Kidney (tissue), 13 donors: ENCODE measurements at regions not wholly inside any gene's neighbourhood (a gene's known extent, or its start where the extent isn't known, plus 50 kb on each side); places are given as distances from the start of the nearest gene placed in this dataset.

Experiments
- DNase-seq, 5 donors: peaks; one replicate each; pipeline ENCODE4 v3.0.0-alpha.2; 2013 to 2020
- FAIRE-seq: peaks from 2 replicates; lab custom pipeline; 2012; peaks lifted over from hg19 to GRCh38; lab: Jason Lieb, UNC
- H3K27ac ChIP-seq, 2 donors: one replicate each; pipeline ENCODE4 v1.7.0; 2013; ENCODE audit warnings: low read depth in 2 of 2, low read length in 2 of 2, inconsistent platforms in 1 of 2
- H3K27me3 ChIP-seq: one replicate; pipeline ENCODE4 v1.7.1; 2013; ENCODE audit warnings: low read length, inconsistent platforms; ENCODE audit not compliant: control insufficient read depth, insufficient read depth
- H3K36me3 ChIP-seq, 3 donors: one replicate each; pipeline versions ENCODE4 v1.7.0 to v1.7.1; 2013; ENCODE audit warnings: low read length in 3 of 3, control low read depth in 1 of 3, inconsistent platforms in 1 of 3; ENCODE audit not compliant: insufficient read depth in 3 of 3, control insufficient read depth in 2 of 3
- H3K4me1 ChIP-seq, 3 donors: one replicate each; pipeline versions ENCODE4 v1.7.0 to v1.7.1; 2013; ENCODE audit warnings: low read length in 3 of 3, inconsistent platforms in 1 of 3, low read depth in 1 of 3; ENCODE audit not compliant: control insufficient read depth in 2 of 3, insufficient read depth in 2 of 3
- H3K4me3 ChIP-seq, 3 donors: one replicate each; pipeline versions ENCODE4 v1.7.0 to v1.8.1; 2013; ENCODE audit warnings: low read length in 3 of 3, control low read depth in 1 of 3, inconsistent platforms in 1 of 3
- H3K9ac ChIP-seq, 3 donors: one replicate each; pipeline versions ENCODE4 v1.7.0 to v1.7.1; 2013; ENCODE audit warnings: low read length in 3 of 3, control low read depth in 1 of 3, inconsistent platforms in 1 of 3
- H3K9me3 ChIP-seq, 3 donors: one replicate each; pipeline versions ENCODE4 v1.7.0 to v1.7.1; 2013; ENCODE audit warnings: low read length in 3 of 3, control low read depth in 1 of 3, inconsistent platforms in 1 of 3; ENCODE audit not compliant: control insufficient read depth in 2 of 3, insufficient read depth in 1 of 3
- intact Hi-C: fragments of 100-400 bp; cut with DNase I; formaldehyde crosslinking; loops from one replicate; pipeline ENCODE4 v1.11.1; 2022
- TF ChIP-seq, protein P1 (sequence below): IDR thresholded peaks from 3 replicates; pipeline ENCODE4 v1.5.1; 2012; ENCODE audit warnings: mild to moderate bottlenecking, moderate library complexity, borderline replicate concordance; ENCODE audit not compliant: insufficient read depth; ENCODE audit errors: extremely low read depth
- donor health status: control.
- donor health status: control.
- donor health status: control.
- donor health status: control.
- donor health status: control.
- donor health status: DM: yes; HTN: yes; CAD: no.
- donor health status: Normal renal cell carcinoma (clear cell type).

DNA sequence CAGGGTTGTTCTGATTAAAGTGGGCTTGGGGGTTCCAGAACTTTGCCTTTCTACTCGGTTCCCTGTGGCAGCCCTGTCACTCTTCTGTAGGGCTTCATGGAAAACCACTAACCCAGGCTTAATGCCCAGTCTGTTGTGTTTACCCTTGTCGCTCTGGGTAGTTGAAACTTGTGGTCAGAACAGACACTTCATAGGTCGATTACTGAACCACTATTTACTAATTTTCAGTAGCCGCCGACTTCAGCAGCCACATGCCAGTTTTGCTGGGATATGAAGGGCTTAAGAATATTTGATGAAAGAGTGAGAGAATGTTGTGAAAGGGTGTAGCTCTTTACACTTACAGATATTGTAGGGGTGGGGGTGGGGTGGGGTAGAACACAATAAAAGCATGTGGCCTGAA lies 362.3 kb downstream of the RND3 start:
- Histone ChIP-seq H3K4me3 (no peak overlapping the region), H3K27me3 (no peaks in the 10 kb centered on the region), H3K36me3 (no peaks in the 10 kb centered on the region), H3K4me1 (peaks cover 0 to 3% (median 2%) of the 10 kb centered on the region in 3 donors), H3K9me3 (no peaks in the 10 kb centered on the region), H3K9ac (no peak overlapping the region), H3K27ac (no peak overlapping the region)
- intact Hi-C loops: no loop called here
- DNase-seq (no peak), FAIRE-seq (no peak)
- TF ChIP-seq, protein P1, sequence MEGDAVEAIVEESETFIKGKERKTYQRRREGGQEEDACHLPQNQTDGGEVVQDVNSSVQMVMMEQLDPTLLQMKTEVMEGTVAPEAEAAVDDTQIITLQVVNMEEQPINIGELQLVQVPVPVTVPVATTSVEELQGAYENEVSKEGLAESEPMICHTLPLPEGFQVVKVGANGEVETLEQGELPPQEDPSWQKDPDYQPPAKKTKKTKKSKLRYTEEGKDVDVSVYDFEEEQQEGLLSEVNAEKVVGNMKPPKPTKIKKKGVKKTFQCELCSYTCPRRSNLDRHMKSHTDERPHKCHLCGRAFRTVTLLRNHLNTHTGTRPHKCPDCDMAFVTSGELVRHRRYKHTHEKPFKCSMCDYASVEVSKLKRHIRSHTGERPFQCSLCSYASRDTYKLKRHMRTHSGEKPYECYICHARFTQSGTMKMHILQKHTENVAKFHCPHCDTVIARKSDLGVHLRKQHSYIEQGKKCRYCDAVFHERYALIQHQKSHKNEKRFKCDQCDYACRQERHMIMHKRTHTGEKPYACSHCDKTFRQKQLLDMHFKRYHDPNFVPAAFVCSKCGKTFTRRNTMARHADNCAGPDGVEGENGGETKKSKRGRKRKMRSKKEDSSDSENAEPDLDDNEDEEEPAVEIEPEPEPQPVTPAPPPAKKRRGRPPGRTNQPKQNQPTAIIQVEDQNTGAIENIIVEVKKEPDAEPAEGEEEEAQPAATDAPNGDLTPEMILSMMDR: no peak

DNA sequence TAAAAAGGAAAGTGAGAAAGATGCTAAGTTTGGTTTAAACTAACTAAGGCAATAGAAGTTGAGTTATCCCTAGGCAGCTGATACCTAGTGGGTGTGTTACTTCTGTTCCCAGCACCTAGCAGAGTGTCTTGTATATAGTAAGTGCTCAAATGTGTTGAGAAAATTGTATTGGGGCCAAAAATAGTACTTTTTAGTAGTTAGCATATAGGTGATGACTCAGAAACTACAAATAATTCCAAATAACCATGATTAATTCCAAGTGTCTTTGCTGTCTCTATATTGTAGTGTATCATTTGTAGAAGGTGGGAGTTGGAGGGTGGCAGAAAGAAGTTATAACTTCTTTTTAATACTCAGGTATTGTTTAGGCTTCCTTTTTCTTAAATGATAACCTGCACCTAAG lies 362.7 kb downstream of the RND3 start:
- DNase-seq (no peak), FAIRE-seq (no peak)
- no peaks in the 10 kb centered on the region for H3K9me3 ChIP-seq
- intact Hi-C loops: no loop called here
- no peak overlapping the region for H3K9ac ChIP-seq
- no peak overlapping the region for H3K27ac ChIP-seq
- no peak overlapping the region for H3K4me3 ChIP-seq
- TF ChIP-seq, protein P1: no peak
- no peaks in the 10 kb centered on the region for H3K36me3 ChIP-seq
- peaks cover 0 to 3% (median 2%) of the 10 kb centered on the region in 3 donors for H3K4me1 ChIP-seq
- no peaks in the 10 kb centered on the region for H3K27me3 ChIP-seq

DNA sequence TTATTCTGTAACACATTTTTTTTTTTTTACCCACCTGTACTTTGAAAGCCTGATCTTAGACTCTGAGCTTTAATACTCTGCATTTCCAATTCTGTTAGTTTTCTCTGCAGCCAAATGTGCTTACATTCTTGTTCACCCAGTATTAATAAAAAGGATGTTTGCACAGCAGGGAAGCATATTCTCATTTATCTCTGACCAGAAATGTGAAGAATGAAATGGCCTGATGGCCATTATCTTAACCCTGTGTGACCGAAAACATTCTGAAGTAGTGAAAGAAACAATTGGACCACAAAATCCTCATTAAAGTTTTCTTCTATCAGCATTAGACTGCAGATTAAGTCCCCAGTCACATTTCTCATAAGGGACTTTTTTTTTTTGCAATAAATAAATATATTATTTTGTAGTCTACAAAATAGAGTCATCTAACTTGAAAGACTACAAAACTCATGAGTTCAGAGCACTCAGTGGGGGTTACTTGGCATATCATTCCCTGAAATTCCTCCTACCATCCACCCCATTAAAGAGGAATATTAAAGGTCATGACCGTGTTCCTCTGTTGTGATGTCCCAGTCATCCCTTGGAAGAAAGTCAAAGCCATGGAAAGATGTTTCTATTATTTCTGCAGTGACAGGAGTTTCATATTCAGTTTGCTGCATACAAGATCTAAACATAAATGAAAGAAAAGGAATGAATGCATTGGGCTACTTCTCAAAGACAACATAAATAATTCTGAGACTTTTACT lies 364.4 kb downstream of the RND3 start:
- FAIRE-seq: no peak
- Histone ChIP-seq H3K36me3 (no peaks in the 10 kb centered on the region), H3K4me3 (no peak overlapping the region), H3K4me1 (peaks cover 0 to 3% (median 2%) of the 10 kb centered on the region in 3 donors), H3K27me3 (no peaks in the 10 kb centered on the region), H3K9ac (no peak overlapping the region), H3K27ac (no peak overlapping the region), H3K9me3 (no peaks in the 10 kb centered on the region)
- TF ChIP-seq, protein P1: no peak
- intact Hi-C loops: no loop called here
- peak in 2 of 5 donors; percentile 21 to 45 for DNase-seq

DNA sequence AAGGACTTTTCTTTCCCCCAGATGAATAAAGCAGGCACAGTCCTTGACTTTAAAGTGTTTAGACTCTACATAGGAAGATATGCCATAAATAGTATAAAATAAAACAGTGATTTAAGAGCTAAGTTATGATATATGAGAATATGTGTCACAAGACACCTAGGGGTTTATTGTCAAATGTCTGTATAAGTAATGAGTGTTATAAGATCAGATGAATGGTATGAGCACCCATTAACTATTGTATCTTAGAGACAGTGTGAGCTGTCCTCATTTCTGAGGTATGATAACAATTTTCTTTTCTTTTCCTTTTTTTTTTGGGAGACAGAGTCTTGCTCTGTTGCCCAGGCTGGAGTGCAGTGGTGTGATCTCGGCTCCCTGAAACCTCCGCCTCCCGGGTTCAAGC lies 365.3 kb downstream of the RND3 start:
- no peak for FAIRE-seq
- Histone ChIP-seq H3K9me3 (no peaks in the 10 kb centered on the region), H3K36me3 (no peaks in the 10 kb centered on the region), H3K27me3 (no peaks in the 10 kb centered on the region), H3K9ac (no peak overlapping the region), H3K4me1 (peaks cover 0 to 3% (median 2%) of the 10 kb centered on the region in 3 donors), H3K4me3 (no peak overlapping the region), H3K27ac (no peak overlapping the region)
- TF ChIP-seq, protein P1: no peak
- intact Hi-C loops: no loop called here
- no peak for DNase-seq
